Ammon's horn (tissue), 1 donor: ENCODE measurements at regions not wholly inside any gene's neighbourhood (a gene's known extent, or its start where the extent isn't known, plus 50 kb on each side); places are given as distances from the start of the nearest gene placed in this dataset.

ENCODE experiments used
- DNase-seq: peaks from one replicate; pipeline ENCODE4 v3.0.0-alpha.2; 2016; ENCODE audit warnings: low spot score

DNA sequence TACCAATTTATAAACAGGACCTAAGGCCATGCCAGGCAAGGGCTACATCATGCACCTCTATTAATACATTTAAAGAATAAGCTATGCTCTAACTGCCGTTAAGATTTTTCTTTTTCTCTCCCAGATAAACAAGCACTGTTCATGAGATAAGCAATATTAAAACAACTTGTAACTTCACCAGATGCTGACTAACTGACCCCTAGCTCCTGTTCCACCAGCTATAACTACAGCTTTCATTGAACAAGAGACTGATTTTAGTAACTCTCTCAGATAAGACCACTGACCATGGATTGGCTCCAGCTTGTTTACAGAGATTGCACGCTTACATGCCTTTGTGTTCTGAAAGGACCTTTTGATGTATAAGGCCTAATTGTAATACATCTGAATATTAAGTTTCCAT, 540.7 kb upstream of the NECTIN3 start:
- no peak for DNase-seq

DNA sequence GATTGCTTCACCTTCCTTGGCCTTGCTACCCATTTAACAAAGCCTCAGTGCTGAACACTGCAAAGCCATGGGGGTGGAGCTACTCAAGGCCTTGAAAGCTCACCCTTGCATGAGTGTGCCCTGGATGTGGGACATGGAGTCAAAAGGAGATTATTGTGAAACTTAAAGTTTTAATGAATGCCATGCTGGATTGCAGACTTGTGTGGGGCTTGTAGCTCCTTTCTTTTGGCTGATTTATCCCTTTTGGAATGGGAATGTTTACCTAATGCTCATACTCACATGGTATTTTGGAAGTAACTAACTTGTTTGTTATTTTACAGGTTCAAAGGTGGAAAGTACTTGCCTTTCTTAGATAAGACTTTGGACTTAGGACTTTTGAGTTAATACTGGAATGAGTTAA, 538.5 kb upstream of the NECTIN3 start:
- DNase-seq: no peak

DNA sequence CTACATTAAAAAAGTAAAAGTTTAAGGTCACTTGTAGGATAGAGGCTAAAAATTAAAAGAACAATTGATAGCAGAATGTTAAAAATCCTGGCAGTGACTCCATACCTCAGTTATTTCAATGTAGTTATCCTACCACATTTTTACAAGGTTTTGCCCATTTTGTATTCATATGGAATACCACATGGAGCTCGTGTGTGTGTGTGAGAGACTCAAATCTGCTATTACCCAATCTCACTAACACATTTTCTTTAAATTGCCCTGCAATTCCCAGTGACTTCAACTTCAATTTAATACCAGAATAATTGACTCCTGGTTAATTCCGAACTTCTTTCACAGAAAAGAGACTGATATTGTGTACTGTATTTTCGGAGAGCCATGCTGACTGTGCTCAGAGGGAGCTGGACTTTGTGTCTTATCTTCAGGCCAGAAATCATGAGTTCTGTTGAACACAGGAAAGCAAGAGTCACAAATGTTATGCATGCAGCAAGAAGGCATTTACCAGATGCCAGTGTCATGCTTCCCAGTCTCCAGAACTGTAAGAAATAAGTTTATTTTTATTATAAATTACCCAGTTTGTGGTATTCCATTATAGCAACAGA, 529.0 kb upstream of the NECTIN3 start:
- no peak for DNase-seq

DNA sequence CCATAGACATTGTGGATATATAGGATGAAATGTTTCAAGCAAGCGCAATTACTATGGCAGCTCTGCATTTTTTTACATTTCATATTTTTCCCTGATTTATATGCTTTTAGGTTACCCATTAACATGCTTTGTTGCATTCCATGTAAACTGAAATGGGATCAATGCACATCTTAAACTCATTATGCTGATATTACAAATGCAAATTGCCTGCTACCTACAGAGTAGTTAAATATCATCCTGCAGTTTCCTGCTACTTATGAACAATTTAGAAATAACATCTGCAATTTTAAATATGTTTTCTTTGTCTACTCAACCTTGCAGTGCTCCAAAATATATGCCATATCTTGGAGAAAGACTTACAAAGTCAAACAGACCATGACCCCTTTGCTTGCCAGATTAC, 526.9 kb upstream of the NECTIN3 start:
- DNase-seq: no peak

DNA sequence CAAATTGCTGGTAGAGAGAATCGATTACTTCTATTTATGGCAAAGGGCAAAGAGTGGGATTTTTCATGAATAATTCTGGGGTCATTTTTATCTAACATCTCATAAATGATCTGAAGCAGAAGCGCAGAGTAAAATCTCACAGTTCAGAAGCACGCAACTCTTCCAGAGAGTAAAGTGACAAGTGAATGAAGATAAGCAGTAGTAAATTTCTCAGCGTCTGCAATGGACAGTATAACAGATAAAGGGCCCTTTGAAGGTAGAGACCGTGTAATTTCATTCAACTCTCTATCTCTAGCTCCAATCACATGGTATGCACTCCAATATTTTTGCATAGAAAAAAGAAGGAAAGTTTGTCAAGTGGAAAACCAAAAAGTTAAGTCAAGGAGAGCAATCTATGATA, 521.1 kb upstream of the NECTIN3 start:
- DNase-seq: no peak

DNA sequence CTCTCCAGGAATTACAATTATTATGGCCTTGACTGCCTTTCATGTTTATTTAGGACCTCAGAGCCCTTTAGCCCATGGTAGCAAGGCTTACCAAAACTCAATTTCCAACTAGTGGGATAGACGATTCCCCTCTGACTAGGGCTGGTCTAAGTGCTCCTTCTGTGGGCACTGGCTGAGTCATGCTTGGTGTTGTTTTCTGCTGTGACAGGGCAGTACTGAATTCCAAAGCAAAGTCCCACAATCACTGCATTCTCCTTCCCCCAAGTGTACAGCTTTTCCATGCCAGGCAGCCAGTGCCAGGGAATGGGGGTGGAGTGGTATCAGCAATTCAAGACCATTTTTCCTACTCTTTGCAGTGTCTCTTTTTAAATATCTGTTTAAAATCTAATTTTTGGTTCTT, 509.0 kb upstream of the NECTIN3 start:
- DNase-seq: no peak

DNA sequence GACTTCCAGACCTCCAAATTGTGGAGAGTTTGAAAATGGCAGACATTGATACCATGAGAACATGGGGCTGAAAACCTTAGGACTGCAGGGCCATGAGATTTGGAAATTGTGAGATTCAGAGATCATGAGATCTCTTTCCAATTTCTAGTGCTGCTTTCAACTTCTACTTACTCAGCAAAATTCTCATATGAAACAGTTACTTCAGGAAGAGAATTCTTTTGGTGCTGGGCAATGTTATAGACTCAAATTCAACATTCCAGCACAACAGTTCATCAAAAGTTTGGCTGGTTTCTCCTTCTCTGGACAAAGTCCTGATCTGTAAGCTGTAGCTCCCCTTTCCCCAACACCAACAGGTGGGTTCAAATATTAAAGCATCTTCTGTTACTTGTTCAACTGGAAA, 506.9 kb upstream of the NECTIN3 start:
- no peak for DNase-seq

DNA sequence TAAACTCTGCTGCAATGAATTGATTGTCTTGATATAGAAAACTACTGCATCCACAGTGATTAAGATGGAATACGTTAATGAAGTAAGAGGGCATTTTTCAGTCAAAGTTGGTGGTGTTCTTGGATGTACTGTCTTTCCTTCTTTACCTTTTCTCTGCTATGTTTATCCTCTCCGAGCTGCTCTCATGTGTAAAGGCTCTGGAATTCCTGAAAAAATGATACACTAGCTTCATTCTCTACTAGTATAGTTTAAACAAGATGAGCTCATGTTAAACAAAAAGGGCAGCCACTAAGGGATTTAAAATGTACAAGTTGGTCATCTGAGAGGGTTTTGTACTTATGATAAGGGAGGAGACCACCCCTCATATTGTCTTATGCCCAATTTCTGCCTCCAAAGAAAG, 504.6 kb upstream of the NECTIN3 start:
- DNase-seq: no peak

DNA sequence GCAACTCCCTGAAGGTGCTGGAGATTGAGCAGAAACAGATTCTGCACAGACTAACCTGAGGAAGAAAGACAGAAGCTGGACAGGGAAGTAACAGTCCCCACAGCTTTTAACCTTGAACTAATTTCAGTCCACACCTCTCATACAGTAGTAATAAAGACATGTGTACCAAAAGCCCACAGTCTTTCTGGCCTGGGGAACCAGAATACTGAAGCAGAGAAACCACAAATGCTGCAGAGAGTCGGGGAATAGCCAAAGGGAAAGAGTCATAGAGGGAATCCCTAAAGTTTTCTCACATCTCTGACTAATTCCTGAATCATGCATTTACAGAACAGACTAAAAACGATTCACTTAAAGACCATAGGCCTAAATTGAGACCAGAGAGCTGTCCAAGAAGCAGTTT, 503.4 kb upstream of the NECTIN3 start:
- DNase-seq: no peak

DNA sequence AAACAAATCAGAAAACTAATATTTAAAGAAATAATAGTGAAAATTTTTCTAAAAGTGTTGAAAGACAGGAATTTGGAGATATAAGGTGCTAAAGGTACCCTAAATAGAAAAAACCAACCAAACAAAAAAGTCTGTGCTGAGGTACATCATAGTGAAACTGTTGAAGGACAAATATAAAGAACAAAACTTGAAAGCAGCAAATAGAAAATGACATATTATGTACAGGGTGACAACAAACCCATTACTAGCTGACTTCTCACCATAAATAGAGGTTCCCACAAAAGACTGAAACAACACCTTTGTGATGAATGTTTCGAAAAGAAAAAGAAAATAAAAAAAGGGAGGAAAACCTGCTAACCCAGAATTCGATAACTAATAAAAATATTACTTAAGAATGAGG, 502.5 kb upstream of the NECTIN3 start:
- no peak for DNase-seq

DNA sequence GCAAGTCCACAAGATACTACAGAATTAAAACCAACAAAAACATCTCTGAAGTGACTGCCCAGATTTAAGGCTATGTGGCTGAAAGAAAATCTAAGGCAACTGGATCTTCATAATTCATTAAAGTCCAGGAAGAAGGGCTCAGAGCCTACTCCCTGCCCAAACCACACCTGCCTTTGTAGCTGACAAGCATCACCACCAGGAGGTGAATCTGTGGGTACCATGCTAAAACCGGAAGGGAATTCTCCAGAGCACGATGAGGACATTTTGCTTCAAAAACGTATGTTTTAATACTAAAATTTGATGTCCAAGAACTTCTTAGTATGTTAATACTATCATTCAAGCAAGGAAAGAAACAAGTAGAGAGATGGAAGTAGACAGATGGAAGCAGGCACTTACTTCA, 495.9 kb upstream of the NECTIN3 start:
- DNase-seq: no peak

DNA sequence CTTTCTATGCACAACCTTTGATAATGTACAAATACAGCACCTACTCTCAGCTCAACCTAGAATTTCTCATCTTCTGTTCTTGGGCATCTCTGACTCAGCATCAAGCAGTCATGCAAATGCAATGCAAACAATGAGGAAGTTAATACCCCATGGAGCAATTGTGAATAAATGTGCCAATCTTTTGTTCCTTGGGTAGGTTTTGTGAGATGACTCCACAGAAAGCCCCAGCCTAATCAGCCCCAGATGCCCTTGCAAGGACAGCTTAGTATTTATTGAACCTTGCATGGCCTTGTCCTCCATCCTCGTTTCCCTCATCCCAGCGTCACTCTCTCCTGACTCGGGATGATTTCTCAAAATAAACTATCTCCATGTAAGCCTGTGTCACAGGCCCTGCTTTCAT, 494.7 kb upstream of the NECTIN3 start:
- DNase-seq: no peak

DNA sequence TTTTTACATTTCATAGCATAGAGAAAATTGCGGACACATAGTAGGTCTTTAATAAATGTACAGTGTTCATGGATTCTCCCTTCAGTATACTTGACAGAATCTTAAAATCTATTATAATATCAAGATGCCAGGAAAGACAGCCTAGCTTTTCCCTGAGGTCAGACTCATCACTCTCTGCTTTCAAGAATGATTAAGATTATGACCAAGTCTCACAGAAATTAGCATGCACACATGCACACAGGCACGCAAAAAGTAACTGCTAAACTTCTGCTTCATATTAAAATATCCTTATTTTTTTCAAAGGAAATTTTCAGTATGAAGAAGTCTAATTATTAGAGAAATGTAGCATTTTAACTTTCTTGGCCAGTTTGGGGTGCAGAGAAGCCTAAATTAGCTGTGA, 493.8 kb upstream of the NECTIN3 start:
- no peak for DNase-seq

DNA sequence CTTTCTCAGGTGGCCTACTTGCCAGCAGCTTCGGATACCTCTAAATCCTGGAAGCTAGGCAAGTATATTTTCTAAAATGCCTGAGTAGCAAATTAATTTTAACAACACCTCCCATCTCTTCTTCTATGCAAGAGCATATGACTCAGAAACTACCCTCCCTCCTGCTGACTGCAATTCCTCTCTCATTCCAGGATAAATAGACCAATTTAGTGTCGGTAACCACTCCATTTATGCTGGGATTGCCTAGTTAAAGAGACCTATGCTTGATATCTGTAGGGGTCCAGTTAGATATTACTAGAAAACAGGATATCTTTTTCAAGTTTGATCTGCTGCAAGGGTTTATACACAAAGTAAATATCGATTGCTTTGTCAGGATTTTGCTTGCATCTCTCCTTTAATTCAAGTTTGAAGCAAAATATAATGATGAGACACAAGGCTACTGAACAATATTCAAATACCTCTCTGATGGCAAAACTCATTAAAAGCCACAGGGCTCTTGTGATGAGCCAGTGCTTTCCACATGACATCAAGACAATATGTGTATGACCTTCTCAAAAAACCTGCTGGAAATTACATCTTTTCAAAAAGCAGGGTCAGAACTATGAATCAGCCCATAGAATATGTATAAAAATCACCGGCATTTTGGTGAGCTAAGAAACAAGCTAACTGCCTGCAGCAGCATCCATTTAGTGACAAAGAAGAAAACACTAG, 491.6 kb upstream of the NECTIN3 start:
- DNase-seq: no peak

DNA sequence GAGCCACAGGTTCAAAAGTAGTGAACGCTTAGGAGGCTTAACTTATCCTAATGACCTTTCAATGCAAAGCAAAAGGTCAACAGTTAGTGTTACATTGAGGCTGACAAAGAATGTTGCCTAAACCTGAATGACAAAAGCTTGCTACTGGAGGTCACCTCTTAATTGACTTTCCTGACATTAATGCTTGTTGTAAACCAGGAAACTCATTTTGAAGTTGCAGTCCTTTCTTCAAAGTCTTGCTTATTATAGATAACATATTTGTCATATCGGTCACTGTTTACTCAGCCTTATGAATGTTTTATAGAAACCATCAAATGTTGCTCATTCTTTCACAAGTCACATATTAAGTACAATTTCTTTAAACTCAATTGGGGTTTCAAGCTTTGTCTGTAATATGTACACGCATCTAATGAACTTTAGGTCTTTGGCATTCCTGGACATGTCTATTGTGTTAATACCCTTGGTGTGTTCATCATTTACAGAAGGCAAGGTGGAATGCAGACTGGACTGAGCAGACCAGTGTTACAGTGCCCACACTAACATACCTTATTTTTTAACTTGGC, 488.2 kb upstream of the NECTIN3 start:
- DNase-seq: no peak

DNA sequence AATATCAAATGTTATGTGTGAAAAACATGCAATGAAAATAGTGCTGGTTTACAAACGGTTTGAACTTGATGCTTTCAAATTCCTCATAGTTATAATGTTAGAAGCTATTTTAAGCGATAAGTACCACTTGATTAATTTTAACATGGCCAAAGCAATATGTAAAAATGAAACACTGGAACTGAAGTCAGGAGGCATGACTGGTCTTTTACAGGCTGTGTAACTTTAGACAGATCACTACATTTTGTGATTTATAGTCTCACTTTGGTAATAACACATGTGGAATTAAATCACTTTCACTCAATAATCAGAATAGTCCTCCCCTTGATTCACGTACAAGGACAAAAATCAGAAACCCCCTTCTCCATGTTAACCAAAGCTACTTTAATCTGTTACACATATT, 482.7 kb upstream of the NECTIN3 start:
- DNase-seq: no peak

DNA sequence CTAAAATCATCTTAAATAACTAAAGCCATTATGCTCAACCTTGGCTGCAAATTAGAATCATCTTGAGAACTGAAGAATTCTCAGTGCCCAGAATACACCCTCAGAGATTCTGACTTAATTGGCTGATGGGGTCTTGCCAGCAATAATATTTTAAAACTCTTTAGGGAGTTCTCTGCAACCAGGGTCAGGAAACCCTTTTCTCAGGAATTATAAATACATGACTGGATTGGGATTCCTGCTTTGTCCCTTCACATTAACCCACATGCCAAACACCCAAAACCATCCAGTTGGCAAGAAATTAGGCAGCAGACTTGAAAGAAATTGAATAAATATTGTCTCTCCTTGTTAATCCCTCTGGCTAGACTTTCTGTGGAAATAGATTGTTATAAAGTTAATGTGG, 482.3 kb upstream of the NECTIN3 start:
- DNase-seq: no peak

DNA sequence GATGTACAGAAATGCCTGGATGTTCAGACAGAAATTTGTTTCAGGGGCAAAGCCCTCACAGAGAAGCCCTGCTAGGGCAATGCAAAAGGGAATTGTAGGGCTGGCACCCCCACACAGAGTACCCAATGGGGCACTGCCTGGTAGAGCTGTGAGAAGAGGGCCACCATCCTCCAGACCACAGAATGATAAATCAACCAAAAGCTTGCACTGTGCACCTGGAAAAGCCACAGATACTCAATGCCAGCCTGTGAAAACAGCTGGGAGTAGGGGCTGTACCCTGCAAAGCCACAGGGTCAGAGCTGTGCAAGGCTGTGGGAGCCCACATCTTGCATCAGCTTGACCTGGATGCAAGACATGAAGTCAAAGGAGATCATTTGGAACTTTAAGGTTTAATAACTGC, 477.9 kb upstream of the NECTIN3 start:
- no peak for DNase-seq

DNA sequence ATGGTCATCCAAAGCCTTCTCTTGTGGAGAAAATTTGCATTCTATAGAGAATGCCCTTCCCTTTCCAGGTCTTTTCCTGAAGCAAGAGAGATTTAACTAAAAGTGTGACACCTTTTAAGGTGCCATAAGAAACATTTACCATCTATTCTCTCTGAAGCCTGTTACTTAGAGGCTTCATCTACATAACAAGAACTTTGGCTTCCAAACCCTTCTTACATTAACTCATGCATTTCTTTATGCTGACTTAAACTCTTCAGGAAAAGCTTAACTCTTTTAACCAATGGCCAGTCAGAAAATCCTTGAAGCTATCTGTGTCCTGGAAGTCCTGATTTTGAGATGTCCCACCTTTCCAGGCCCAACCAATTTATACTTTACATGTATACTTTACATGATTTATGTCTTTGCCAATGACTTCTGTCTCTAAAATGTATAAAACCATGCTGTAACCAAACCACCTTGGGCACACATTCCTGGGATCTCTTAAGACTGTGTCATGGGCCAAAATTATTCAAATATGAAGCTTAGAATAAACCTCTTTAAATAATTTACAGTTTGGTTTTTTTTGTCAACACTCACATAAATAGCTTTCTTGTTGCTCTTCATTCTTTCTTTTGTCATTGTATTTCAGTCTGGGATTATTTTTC, 472.6 kb upstream of the NECTIN3 start:
- no peak for DNase-seq

DNA sequence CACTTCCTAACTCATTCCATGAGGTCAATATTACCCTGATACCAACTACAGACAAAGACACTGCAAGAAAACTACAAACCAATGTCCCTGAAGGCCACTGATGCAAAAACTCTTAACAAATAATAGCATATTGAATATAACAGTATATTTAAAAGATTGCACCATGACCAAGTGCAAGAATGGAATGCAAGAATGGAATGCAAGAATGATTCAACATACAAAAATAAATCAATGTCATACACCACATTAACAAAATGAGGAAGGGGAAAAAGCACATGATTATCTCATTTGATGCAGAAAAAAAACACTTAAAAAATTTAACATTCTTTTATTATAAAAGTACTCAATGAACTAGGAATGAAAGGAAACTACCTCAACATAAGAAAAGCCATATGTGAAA, 463.1 kb upstream of the NECTIN3 start:
- DNase-seq: no peak

DNA sequence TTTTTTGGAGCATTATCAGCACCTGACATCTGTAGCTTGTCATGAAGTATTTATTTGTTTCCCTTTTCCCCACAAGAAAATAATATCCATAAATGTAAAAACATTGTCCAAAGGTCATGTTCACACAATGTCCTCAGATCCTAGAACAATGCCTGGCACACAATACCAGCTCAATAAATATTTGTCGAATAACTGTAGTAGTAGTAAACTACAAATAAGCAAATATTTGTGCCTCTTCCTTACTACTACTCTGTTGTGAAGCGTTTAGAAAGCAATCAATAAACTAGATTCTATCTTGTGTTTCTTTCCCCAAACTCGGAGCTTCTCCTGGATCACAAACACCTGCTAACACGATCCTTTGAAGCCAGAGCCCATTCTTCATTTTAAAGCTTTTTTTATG, 459.6 kb upstream of the NECTIN3 start:
- no peak for DNase-seq

DNA sequence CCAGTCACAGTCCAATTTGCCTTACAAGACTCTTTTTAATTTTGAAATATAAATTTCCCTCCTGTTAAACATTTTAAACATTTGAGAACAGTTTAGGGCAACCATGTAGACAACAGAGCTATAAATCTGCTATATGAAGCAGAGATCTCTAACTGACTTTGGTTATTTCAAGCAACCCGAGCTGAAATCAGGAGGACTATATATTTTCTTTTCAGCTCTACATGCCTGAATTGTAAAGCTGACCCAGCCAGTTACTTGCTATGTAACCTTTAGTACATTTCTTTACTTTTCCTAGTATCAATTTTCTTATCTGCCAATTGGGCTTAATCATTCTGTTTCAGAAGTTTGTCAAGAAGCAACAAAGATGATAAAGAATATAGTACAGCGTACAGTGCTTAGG, 457.4 kb upstream of the NECTIN3 start:
- no peak for DNase-seq

DNA sequence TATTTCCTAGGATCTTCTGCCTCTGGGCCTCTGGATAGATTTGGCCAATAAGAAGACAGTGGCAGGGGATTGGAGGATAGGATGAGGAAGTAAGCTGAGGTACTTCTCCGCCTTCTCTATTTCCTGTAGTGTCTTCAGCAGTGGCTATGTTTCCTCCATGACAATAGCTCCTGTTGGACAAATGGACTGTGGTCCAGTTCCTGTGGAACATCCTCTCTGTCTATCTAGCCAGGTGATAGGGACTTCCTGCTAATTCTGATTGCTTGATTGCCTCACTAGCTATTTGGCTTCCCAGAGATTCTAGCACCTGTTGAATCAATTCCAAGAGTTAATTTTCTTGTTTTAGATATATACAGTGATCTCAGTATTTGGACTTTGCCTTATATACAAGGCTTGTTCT, 456.2 kb upstream of the NECTIN3 start:
- DNase-seq: no peak
